GM13977 (cell line): ENCODE measurements at regions not wholly inside any gene's neighbourhood (a gene's known extent, or its start where the extent isn't known, plus 50 kb on each side); places are given as distances from the start of the nearest gene placed in this dataset.

Experiments used
- DNase-seq: peaks from one replicate; pipeline ENCODE4 v3.0.0; 2012; ENCODE audit warnings: low spot score
- in situ Hi-C: fragments of 300-500 bp; cut with MboI; formaldehyde crosslinking; loops from one replicate; pipeline ENCODE4 v1.12.0; 2022; ENCODE audit warnings: low sequenced_read_pairs, low pct_unique_long_range_greater_than_20kb, mixed read lengths, inconsistent platforms; ENCODE audit not compliant: unreplicated experiment
- TF ChIP-seq, protein P1 (sequence below): IDR thresholded peaks from 2 replicates; pipeline ENCODE4 v1.5.1; 2012; ENCODE audit warnings: mild to moderate bottlenecking, control low read depth; ENCODE audit not compliant: insufficient read depth; ENCODE audit errors: extremely low read depth, missing control alignments

- no peak for DNase-seq
Observed at GRCh38 chr12:68400226-68400829, 68.2 kb upstream of the MDM1 start.

GRCh38 chr12:68402422-68402821 lies 70.3 kb upstream of the MDM1 start:
- no peak for DNase-seq
- in situ Hi-C loops = no loop called here
- TF ChIP-seq, protein P1, sequence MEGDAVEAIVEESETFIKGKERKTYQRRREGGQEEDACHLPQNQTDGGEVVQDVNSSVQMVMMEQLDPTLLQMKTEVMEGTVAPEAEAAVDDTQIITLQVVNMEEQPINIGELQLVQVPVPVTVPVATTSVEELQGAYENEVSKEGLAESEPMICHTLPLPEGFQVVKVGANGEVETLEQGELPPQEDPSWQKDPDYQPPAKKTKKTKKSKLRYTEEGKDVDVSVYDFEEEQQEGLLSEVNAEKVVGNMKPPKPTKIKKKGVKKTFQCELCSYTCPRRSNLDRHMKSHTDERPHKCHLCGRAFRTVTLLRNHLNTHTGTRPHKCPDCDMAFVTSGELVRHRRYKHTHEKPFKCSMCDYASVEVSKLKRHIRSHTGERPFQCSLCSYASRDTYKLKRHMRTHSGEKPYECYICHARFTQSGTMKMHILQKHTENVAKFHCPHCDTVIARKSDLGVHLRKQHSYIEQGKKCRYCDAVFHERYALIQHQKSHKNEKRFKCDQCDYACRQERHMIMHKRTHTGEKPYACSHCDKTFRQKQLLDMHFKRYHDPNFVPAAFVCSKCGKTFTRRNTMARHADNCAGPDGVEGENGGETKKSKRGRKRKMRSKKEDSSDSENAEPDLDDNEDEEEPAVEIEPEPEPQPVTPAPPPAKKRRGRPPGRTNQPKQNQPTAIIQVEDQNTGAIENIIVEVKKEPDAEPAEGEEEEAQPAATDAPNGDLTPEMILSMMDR = no peak

More at GRCh38 chr12:68400226-68400829, 68.2 kb upstream of the MDM1 start:
- in situ Hi-C loops = no loop called here
- TF ChIP-seq, protein P1 = no peak

GRCh38 chr12:68403296-68403695 lies 71.1 kb upstream of the MDM1 start:
- in situ Hi-C loops = no loop called here
- DNase-seq = no peak
- TF ChIP-seq, protein P1 = no peak

GRCh38 chr12:68403711-68404110 lies 71.5 kb upstream of the MDM1 start:
- TF ChIP-seq, protein P1 = no peak
- no peak for DNase-seq
- in situ Hi-C loops = no loop called here

DNA sequence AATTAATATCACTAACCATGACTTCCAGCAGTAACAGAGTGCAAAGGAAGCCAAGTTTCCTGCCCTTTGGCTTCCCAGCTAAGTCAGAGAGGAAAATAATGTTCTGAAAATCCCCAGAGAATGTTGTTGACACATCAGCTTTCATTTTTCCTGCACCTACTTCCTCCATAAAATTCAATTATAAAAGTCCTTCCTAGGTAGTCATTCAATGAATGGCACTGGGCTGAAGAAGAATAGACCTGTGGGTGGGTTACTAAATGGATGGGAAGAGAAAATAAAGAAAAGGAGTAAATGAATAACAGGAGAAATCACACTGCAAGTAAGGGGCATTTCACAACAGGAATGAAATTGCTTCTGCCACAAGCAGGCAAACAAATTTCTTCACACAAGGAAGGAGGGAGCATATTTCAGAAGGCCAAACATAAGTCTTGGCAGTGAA lies 73.2 kb upstream of the MDM1 start:
- TF ChIP-seq, protein P1 = no peak
- no peak for DNase-seq
- in situ Hi-C loops = no loop called here

GRCh38 chr12:68406134-68406576 lies 74.0 kb upstream of the MDM1 start:
- TF ChIP-seq, protein P1 = no peak
- no peak for DNase-seq
- in situ Hi-C loops = no loop called here
